ENCODE measurements at regions not wholly inside any gene's neighbourhood (a gene's known extent, or its start where the extent isn't known, plus 50 kb on each side); places are given as distances from the start of the nearest gene placed in this dataset.
"Not testable (repeated sequence)": the region's sequence is repeated elsewhere in the genome, so short reads cannot be mapped to it uniquely, and the experiment has no call there.

DNA sequence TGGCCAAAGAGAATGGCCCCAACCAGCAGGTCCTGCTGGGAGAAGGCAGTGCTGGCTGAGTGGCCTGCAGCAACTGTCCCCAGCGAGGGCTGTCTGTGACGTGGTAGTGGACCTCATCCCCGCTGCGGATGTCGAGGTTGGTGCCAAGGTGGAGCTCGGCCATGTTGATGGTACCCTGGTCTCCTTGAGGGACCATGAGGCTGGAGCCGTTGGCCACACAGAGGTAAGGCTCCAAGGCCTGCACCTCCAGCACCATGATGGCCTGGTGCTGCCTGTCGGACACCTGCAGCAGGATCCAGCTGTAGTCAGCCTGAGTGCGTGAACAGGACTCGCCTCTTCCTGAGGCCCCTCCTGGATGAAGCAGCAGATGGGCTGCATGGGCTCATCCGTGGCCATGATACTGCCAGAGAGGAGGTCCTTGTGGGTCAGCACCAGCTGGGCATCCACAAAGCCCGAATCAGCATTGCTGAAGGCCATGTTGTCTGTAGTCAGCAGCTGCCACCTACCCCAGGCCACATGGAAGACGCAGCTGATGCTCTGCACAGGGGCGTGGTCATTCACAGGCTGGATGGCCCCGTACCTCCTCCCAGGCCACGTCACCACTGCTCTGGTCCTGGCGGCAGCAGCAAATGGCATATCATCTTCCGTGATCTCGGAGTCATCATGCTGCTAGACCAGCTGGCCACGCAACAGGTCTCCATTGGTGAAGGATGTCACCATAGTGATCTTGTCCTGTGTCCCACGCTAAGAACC is 167.5 kb downstream of the GOLGA6L4 start:
- TF ChIP-seq CTCF (IDR thresholded peaks at IDR 0.05 in 2 of 3, conservative IDR thresholded peaks at IDR 0.05 in 1 of 3; ENCODE audit: borderline replicate concordance in 1 of 3, insufficient read depth in 1 of 3, low read depth in 2 of 3, low read length in 2 of 3) (no peak), TCF7L2 (IDR thresholded peaks at IDR 0.05; ENCODE audit: borderline replicate concordance, extremely low read depth, insufficient read depth, insufficient read length) (no peak), POLR2AphosphoS5 (IDR thresholded peaks at IDR 0.05; ENCODE audit: low read depth, low read length) (no peak), POLR2A (IDR thresholded peaks at IDR 0.05; ENCODE audit: borderline replicate concordance, extremely low read depth, insufficient read depth, insufficient read length) (no peak), SRF (IDR thresholded peaks at IDR 0.05; ENCODE audit: low read depth) (no peak), CEBPB (IDR thresholded peaks at IDR 0.05; ENCODE audit: low read depth) (no peak), SP1 (IDR thresholded peaks at IDR 0.05; ENCODE audit: low read depth) (no peak), EZH2phosphoT487 (IDR thresholded peaks at IDR 0.05; ENCODE audit: borderline replicate concordance) (no peak)
- TF ChIP-seq, protein P1, sequence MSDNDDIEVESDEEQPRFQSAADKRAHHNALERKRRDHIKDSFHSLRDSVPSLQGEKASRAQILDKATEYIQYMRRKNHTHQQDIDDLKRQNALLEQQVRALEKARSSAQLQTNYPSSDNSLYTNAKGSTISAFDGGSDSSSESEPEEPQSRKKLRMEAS (IDR thresholded peaks at IDR 0.05) = no peak
- TF ChIP-seq, protein P2, sequence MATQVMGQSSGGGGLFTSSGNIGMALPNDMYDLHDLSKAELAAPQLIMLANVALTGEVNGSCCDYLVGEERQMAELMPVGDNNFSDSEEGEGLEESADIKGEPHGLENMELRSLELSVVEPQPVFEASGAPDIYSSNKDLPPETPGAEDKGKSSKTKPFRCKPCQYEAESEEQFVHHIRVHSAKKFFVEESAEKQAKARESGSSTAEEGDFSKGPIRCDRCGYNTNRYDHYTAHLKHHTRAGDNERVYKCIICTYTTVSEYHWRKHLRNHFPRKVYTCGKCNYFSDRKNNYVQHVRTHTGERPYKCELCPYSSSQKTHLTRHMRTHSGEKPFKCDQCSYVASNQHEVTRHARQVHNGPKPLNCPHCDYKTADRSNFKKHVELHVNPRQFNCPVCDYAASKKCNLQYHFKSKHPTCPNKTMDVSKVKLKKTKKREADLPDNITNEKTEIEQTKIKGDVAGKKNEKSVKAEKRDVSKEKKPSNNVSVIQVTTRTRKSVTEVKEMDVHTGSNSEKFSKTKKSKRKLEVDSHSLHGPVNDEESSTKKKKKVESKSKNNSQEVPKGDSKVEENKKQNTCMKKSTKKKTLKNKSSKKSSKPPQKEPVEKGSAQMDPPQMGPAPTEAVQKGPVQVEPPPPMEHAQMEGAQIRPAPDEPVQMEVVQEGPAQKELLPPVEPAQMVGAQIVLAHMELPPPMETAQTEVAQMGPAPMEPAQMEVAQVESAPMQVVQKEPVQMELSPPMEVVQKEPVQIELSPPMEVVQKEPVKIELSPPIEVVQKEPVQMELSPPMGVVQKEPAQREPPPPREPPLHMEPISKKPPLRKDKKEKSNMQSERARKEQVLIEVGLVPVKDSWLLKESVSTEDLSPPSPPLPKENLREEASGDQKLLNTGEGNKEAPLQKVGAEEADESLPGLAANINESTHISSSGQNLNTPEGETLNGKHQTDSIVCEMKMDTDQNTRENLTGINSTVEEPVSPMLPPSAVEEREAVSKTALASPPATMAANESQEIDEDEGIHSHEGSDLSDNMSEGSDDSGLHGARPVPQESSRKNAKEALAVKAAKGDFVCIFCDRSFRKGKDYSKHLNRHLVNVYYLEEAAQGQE (IDR thresholded peaks at IDR 0.05; ENCODE audit: low read depth) = no peak
- TF ChIP-seq, protein P3, sequence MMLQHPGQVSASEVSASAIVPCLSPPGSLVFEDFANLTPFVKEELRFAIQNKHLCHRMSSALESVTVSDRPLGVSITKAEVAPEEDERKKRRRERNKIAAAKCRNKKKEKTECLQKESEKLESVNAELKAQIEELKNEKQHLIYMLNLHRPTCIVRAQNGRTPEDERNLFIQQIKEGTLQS (IDR thresholded peaks at IDR 0.05) = no peak
- H3K4me1 ChIP-seq (ENCODE audit: control insufficient read depth in 1 of 2, insufficient read depth in 2 of 2, low read length in 2 of 2) = no peaks in the 10 kb centered on the region
- no peak overlapping the region for H3K27ac ChIP-seq (ENCODE audit: low read depth, low read length)
- H4K20me1 ChIP-seq (ENCODE audit: insufficient read depth) = no peaks in the 10 kb centered on the region
- ChIA-PET CTCF (no interaction called here), RAD21 (ENCODE audit: low non-redundant PET in 1 of 2, low total read pairs in 2 of 2, uncharacterized antibody in 2 of 2, unreplicated experiment in 2 of 2) (no interaction called here), POLR2A (no interaction called here)
- no peak overlapping the region for H2AFZ ChIP-seq (ENCODE audit: low read depth, low read length, poor library complexity, severe bottlenecking)
- DNase-seq (ENCODE audit: low read depth, low spot score) = no peak
- H3K9ac ChIP-seq (ENCODE audit: low read length) = no peak overlapping the region
- H3K9me3 ChIP-seq (ENCODE audit: control insufficient read depth in 1 of 2, insufficient read depth in 1 of 2, low read depth in 1 of 2, low read length in 2 of 2) = no peaks in the 10 kb centered on the region
- ATAC-seq = no peak
- H3K79me2 ChIP-seq (ENCODE audit: insufficient read depth, low read length) = no peaks in the 10 kb centered on the region
- BruUV-seq (replicated peaks) = no TSS peak
- H3K4me2 ChIP-seq (ENCODE audit: low read length) = no peak overlapping the region
- intact Hi-C loops (cut with micrococcal nuclease) = no loop called here
- H3K9me2 ChIP-seq (ENCODE audit: insufficient read depth) = no peaks in the 10 kb centered on the region
- H3K4me3 ChIP-seq (replicated peaks in 1 of 2; ENCODE audit: low read depth in 1 of 2, low read length in 2 of 2) = no peak overlapping the region
- H3K36me3 ChIP-seq (ENCODE audit: control insufficient read depth in 1 of 2, insufficient read depth in 2 of 2, low read length in 2 of 2) = no peaks in the 10 kb centered on the region
- no peaks in the 10 kb centered on the region for H3K27me3 ChIP-seq (ENCODE audit: insufficient read depth, low read length)

DNA sequence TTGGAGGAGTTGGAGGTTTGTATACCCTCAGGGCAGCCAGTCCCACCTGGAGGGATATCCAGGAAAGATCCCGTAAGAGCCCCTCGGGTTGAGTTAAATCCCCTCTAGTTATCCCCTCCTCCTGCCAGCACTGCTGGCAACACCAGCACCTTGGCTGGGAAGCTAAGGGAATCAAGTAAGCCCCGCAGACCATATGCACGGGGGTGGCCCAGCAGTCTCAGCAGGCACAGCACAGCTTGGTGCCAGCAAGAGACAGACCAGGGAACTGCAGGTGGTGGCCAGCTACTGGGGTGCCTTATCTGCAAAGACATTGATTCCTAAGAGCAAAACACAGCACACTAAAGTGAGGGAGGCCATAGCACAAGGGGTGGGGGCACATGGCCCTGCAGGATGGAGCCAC is 173.8 kb downstream of the GOLGA6L4 start:
- RAD21 ChIA-PET (ENCODE audit: low non-redundant PET in 1 of 2, low total read pairs in 2 of 2, uncharacterized antibody in 2 of 2, unreplicated experiment in 2 of 2); H3K36me3 ChIP-seq (ENCODE audit: control insufficient read depth in 1 of 2, insufficient read depth in 2 of 2, low read length in 2 of 2); ATAC-seq; DNase-seq (ENCODE audit: low read depth, low spot score); H3K9me2 ChIP-seq (ENCODE audit: insufficient read depth); H3K9ac ChIP-seq (ENCODE audit: low read length); H3K27me3 ChIP-seq (ENCODE audit: insufficient read depth, low read length); intact Hi-C loops (cut with micrococcal nuclease); BruUV-seq (replicated peaks); H3K27ac ChIP-seq (ENCODE audit: low read depth, low read length); H3K4me2 ChIP-seq (ENCODE audit: low read length); POLR2A ChIA-PET; H2AFZ ChIP-seq (ENCODE audit: low read depth, low read length, poor library complexity, severe bottlenecking); H3K79me2 ChIP-seq (ENCODE audit: insufficient read depth, low read length); H4K20me1 ChIP-seq (ENCODE audit: insufficient read depth); H3K9me3 ChIP-seq (ENCODE audit: control insufficient read depth in 1 of 2, insufficient read depth in 1 of 2, low read depth in 1 of 2, low read length in 2 of 2); H3K4me3 ChIP-seq (replicated peaks in 1 of 2; ENCODE audit: low read depth in 1 of 2, low read length in 2 of 2); CTCF ChIA-PET; H3K4me1 ChIP-seq (ENCODE audit: control insufficient read depth in 1 of 2, insufficient read depth in 2 of 2, low read length in 2 of 2): not testable (repeated sequence)
